BE2C (cell line): ENCODE measurements at regions not wholly inside any gene's neighbourhood (a gene's known extent, or its start where the extent isn't known, plus 50 kb on each side); places are given as distances from the start of the nearest gene placed in this dataset.

ENCODE experiments used
- DNase-seq: peaks from one replicate; pipeline ENCODE4 v3.0.0-alpha.2; 2020
- H3K27me3 ChIP-seq: fragments of 250-450 bp; sonication (Bioruptor Pico); 2 replicates; pipeline ENCODE4 v1.5.1; 2020; ENCODE audit warnings: mild to moderate bottlenecking
- H3K36me3 ChIP-seq: fragments of 250-450 bp; sonication (Bioruptor Pico); 2 replicates; pipeline ENCODE4 v1.5.1; 2020; ENCODE audit warnings: mild to moderate bottlenecking
- H3K4me1 ChIP-seq: fragments of 250-450 bp; sonication (Bioruptor Pico); 2 replicates; pipeline ENCODE4 v1.5.1; 2020
- H3K4me3 ChIP-seq: 2 replicates; pipeline ENCODE4 v1.5.1; 2011; ENCODE audit warnings: low read depth, low read length
- H3K9me3 ChIP-seq: fragments of 250-450 bp; sonication (Bioruptor Pico); 2 replicates; pipeline ENCODE4 v1.5.1; 2020
- CTCF ChIP-seq: IDR thresholded peaks from 2 replicates; pipeline ENCODE4 v1.5.1; 2012; ENCODE audit warnings: mild to moderate bottlenecking, low read depth, low read length

GRCh38 chr6:47103931-47104330, 61.8 kb upstream of the ADGRF1 start:
- H3K4me1 ChIP-seq: peaks cover 6% of the 10 kb centered on the region
- H3K36me3 ChIP-seq: no peaks in the 10 kb centered on the region
- TF ChIP-seq CTCF: no peak
- DNase-seq: no peak
- no peaks in the 10 kb centered on the region for H3K9me3 ChIP-seq
- no peaks in the 10 kb centered on the region for H3K27me3 ChIP-seq
- no peak overlapping the region for H3K4me3 ChIP-seq

GRCh38 chr6:47102331-47102730, 60.2 kb upstream of the ADGRF1 start:
- H3K4me1 ChIP-seq: peaks cover 10% of the 10 kb centered on the region
- no peaks in the 10 kb centered on the region for H3K27me3 ChIP-seq
- no peak for DNase-seq
- H3K36me3 ChIP-seq: no peaks in the 10 kb centered on the region
- no peak overlapping the region for H3K4me3 ChIP-seq
- H3K9me3 ChIP-seq: no peaks in the 10 kb centered on the region
- no peak for TF ChIP-seq CTCF

DNA sequence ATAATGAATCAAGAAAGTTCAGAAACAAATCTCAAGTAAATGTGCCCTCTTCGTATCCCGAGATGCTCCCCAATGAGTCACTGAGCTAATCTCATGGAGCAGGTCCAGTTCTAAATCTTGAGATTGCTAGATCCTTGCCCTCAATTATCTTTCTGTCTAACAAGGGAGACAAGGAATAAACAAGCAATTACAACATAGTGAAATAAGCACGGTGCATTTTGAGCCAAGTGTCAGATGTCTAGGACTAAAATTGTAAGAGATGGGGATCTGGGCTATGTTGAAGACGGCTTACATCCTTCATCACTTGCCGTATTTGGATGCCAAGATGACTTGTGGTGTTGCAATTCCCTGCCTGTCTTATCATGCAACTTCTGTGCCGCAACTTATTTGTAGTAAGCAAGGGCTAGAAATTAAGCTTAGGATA, 56.5 kb upstream of the ADGRF1 start:
- H3K27me3 ChIP-seq: no peaks in the 10 kb centered on the region
- no peaks in the 10 kb centered on the region for H3K9me3 ChIP-seq
- DNase-seq: no peak
- H3K36me3 ChIP-seq: no peaks in the 10 kb centered on the region
- peaks cover 8% of the 10 kb centered on the region for H3K4me1 ChIP-seq
- no peak for TF ChIP-seq CTCF
- no peak overlapping the region for H3K4me3 ChIP-seq

GRCh38 chr6:47097092-47097945, 55.2 kb upstream of the ADGRF1 start:
- Histone ChIP-seq H3K4me1 (peaks cover 8% of the 10 kb centered on the region), H3K4me3 (no peak overlapping the region), H3K9me3 (no peaks in the 10 kb centered on the region), H3K27me3 (no peaks in the 10 kb centered on the region), H3K36me3 (no peaks in the 10 kb centered on the region)
- peak; percentile 75 for DNase-seq
- peak; percentile 85 for TF ChIP-seq CTCF

DNA sequence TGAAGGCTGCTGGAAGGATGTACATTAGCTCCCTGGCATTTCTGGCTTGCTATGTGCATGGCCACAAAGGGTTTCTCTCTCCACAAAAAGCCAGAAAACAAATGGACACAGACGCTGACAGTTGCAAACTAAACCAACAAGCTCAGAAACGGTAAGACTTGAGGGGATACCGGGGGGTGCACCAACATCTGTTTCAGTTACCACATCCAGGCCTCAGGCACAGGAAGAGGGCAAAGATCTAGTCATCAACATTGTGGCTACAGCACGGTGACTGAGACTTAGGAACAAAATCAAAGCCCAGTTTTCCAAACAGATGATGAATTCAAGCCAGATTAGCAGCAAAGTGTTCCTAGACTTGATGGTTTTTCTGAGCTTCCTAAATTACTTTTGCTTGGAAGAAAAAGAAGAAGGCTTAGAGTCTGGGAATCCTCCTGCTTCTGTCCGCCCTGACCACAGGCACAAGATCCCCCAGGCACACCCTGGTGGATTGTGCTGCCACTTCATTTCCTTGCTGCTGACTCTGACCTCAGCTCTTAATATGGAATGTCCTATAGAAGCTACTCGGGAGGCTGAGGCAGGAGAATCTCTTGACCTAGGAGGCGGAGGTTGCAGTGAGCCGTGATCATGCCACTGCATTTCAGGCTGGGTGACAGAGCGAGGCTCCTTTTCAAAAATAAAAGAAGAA, 54.2 kb upstream of the ADGRF1 start:
- Histone ChIP-seq H3K36me3 (no peaks in the 10 kb centered on the region), H3K9me3 (no peaks in the 10 kb centered on the region), H3K4me1 (peaks cover 11% of the 10 kb centered on the region), H3K4me3 (no peak overlapping the region), H3K27me3 (no peaks in the 10 kb centered on the region)
- TF ChIP-seq CTCF: no peak
- no peak for DNase-seq
